GM13976 (cell line): ENCODE measurements at regions not wholly inside any gene's neighbourhood (a gene's known extent, or its start where the extent isn't known, plus 50 kb on each side); places are given as distances from the start of the nearest gene placed in this dataset.

Experiments used
- DNase-seq: peaks from one replicate; pipeline ENCODE4 v3.0.0; 2012; ENCODE audit warnings: low spot score
- CTCF ChIP-seq: IDR thresholded peaks from 2 replicates; pipeline ENCODE4 v1.5.1; 2012; ENCODE audit warnings: borderline replicate concordance, mild to moderate bottlenecking; ENCODE audit not compliant: insufficient read depth; ENCODE audit errors: extremely low read depth, missing control alignments, control extremely low read depth
- in situ Hi-C: fragments of 300-500 bp; cut with MboI; formaldehyde crosslinking; loops from one replicate; pipeline ENCODE4 v1.12.0; 2022; ENCODE audit warnings: low sequenced_read_pairs, mixed read lengths, inconsistent platforms; ENCODE audit not compliant: unreplicated experiment

GRCh38 chr18:75524841-75525240 lies 97.3 kb upstream of the SMIM21 start:
- TF ChIP-seq CTCF: no peak
- in situ Hi-C loops: no loop called here
- no peak for DNase-seq

GRCh38 chr18:75524181-75524580 lies 96.7 kb upstream of the SMIM21 start:
- DNase-seq: no peak
- in situ Hi-C loops: no loop called here
- TF ChIP-seq CTCF: no peak

- in situ Hi-C loops: no loop called here
- DNase-seq: no peak
- no peak for TF ChIP-seq CTCF
These were observed 94.3 kb upstream of the SMIM21 start for GRCh38 chr18:75521816-75522215.

- TF ChIP-seq CTCF: no peak
- no peak for DNase-seq
- in situ Hi-C loops: no loop called here
These were observed 90.5 kb upstream of the SMIM21 start for GRCh38 chr18:75518007-75518406.

- no peak for DNase-seq
- in situ Hi-C loops: no loop called here
- no peak for TF ChIP-seq CTCF
These were observed 89.8 kb upstream of the SMIM21 start for GRCh38 chr18:75517286-75517685.

GRCh38 chr18:75507636-75508035 lies 80.1 kb upstream of the SMIM21 start:
- DNase-seq: no peak
- in situ Hi-C loops: no loop called here
- no peak for TF ChIP-seq CTCF

GRCh38 chr18:75506913-75507312 lies 79.4 kb upstream of the SMIM21 start:
- no peak for DNase-seq
- TF ChIP-seq CTCF: no peak
- in situ Hi-C loops: no loop called here
